ENCODE measurements at regions not wholly inside any gene's neighbourhood (a gene's known extent, or its start where the extent isn't known, plus 50 kb on each side); places are given as distances from the start of the nearest gene placed in this dataset.

DNA sequence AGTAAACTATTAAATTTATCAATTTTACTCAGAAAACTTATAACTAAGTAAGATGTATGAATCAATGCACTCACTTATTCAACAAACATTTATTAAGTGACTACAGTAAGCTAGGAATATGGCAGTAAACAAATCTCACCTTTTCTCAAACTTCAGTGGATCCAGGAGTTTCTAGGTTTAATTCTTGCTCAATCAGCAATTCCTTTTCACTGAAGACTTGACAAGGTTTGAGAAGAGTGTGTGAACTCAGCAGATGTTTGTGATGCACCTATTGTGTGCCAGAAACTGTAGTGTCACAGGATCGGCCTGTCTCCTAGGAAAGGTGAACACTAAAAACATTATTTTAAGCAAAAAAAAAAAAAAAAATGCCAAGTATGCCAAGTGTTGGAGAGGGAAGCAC is 167.8 kb downstream of the ALG10 start:
- TF ChIP-seq POLR2A (IDR thresholded peaks at IDR 0.05) = no peak
- TF ChIP-seq, protein P1, sequence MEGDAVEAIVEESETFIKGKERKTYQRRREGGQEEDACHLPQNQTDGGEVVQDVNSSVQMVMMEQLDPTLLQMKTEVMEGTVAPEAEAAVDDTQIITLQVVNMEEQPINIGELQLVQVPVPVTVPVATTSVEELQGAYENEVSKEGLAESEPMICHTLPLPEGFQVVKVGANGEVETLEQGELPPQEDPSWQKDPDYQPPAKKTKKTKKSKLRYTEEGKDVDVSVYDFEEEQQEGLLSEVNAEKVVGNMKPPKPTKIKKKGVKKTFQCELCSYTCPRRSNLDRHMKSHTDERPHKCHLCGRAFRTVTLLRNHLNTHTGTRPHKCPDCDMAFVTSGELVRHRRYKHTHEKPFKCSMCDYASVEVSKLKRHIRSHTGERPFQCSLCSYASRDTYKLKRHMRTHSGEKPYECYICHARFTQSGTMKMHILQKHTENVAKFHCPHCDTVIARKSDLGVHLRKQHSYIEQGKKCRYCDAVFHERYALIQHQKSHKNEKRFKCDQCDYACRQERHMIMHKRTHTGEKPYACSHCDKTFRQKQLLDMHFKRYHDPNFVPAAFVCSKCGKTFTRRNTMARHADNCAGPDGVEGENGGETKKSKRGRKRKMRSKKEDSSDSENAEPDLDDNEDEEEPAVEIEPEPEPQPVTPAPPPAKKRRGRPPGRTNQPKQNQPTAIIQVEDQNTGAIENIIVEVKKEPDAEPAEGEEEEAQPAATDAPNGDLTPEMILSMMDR (IDR thresholded peaks at IDR 0.05) = no peak
